K562 (cell line): ENCODE measurements at regions not wholly inside any gene's neighbourhood (a gene's known extent, or its start where the extent isn't known, plus 50 kb on each side); places are given as distances from the start of the nearest gene placed in this dataset.

Source experiments
- ATAC-seq: fragments of 200-7000 bp; cut with Tn5 transposase; 3 replicates; pipeline ENCODE4 v1.9.1; 2020; ENCODE audit warnings: moderate library complexity
- BruUV-seq: library from RNA; stranded (reverse); fragments of 400-500 nt; replicated peaks from 2 replicates; lab custom pipeline; 2021; lab: Mats Ljungman, UMichigan
- CTCF ChIA-PET: fragments of 300-600 bp; formaldehyde crosslinking; extraction: SDS; loops from one replicate; lab custom pipeline; 2021; ENCODE audit warnings: low intra/inter-chr PET ratio; lab: Yijun Ruan, JAX
- POLR2A ChIA-PET: fragments of 300-600, 350-650 bp; sonication (Branson Sonifier 250); formaldehyde crosslinking; extraction: SDS; loops from one replicate; lab custom pipeline; 2021; ENCODE audit warnings: antibody characterized with exemption, inconsistent platforms; lab: Yijun Ruan, JAX
- DNase-seq, 4 experiments: peaks; one replicate each; pipeline versions ENCODE4 v3.0.0 to v3.0.0-alpha.2; 2011 to 2018; ENCODE audit warnings: low spot score in 3 of 4, mixed read lengths in 3 of 4; ENCODE audit errors: extremely low read depth in 1 of 4
- FAIRE-seq: peaks from 2 replicates; lab custom pipeline; 2011; peaks lifted over from hg19 to GRCh38; lab: Jason Lieb, UNC
- H2AFZ ChIP-seq: 2 replicates; pipeline ENCODE4 v1.6.0; 2011; ENCODE audit warnings: low read depth, low read length, control low read depth, inconsistent platforms
- H3K27ac ChIP-seq: fragments of 200-600 bp; 3 replicates; pipeline ENCODE4 v1.8.0; 2011; ENCODE audit warnings: low read depth, mild to moderate bottlenecking, control low read depth, inconsistent platforms, low read length, moderate library complexity, mixed read lengths; ENCODE audit errors: extremely low read depth
- H3K27me3 ChIP-seq, 2 experiments: fragments of 300-600 bp in 1 of 2; 2 replicates in 1 of 2; 3 replicates in 1 of 2; pipeline versions ENCODE4 v1.6.0 to v1.8.0; 2011; ENCODE audit warnings: inconsistent platforms in 2 of 2, low read length in 2 of 2, mild to moderate bottlenecking in 1 of 2, mixed read lengths in 1 of 2, moderate library complexity in 1 of 2; ENCODE audit not compliant: control insufficient read depth in 2 of 2, insufficient read depth in 2 of 2
- H3K36me3 ChIP-seq: fragments of 300-600 bp; 3 replicates; pipeline ENCODE4 v1.8.0; 2011; ENCODE audit warnings: mild to moderate bottlenecking, low read length, inconsistent platforms; ENCODE audit not compliant: control insufficient read depth, insufficient read depth
- H3K4me1 ChIP-seq, 2 experiments: fragments of 200-600 bp in 1 of 2; replicated peaks in 1 of 2; 2 replicates in 1 of 2; 3 replicates in 1 of 2; pipeline versions ENCODE4 v1.5.1 to v1.8.0; 2011; ENCODE audit warnings: inconsistent platforms in 2 of 2, low read length in 2 of 2, mild to moderate bottlenecking in 1 of 2, mixed read lengths in 1 of 2, moderate library complexity in 1 of 2; ENCODE audit not compliant: control insufficient read depth in 2 of 2, insufficient read depth in 2 of 2
- H3K4me2 ChIP-seq: 2 replicates; pipeline ENCODE4 v1.6.1; 2011; ENCODE audit warnings: low read length, control low read depth, inconsistent platforms, mixed read lengths; ENCODE audit not compliant: insufficient read depth
- H3K4me3 ChIP-seq: fragments of 200-600 bp; sonication (generic), shearing (Covaris generic); 2 replicates; pipeline ENCODE4 v1.5.1; 2016; ENCODE audit warnings: control low read depth, inconsistent platforms
- H3K79me2 ChIP-seq: fragments of 200-600 bp; 3 replicates; pipeline ENCODE4 v1.8.0; 2011; ENCODE audit warnings: low read length, inconsistent platforms; ENCODE audit not compliant: control insufficient read depth, insufficient read depth
- H3K9ac ChIP-seq, 2 experiments: 2 replicates each; pipeline versions ENCODE4 v1.6.0 to v1.6.1; 2011; ENCODE audit warnings: low read depth in 2 of 2, low read length in 2 of 2, control low read depth in 1 of 2, inconsistent platforms in 1 of 2, mild to moderate bottlenecking in 1 of 2, mixed read lengths in 1 of 2; ENCODE audit not compliant: insufficient read depth in 1 of 2
- H3K9me1 ChIP-seq: one replicate; pipeline ENCODE4 v1.6.0; 2011; ENCODE audit warnings: inconsistent platforms, mild to moderate bottlenecking, low read length, moderate library complexity; ENCODE audit not compliant: control insufficient read depth, insufficient read depth
- H3K9me3 ChIP-seq: replicated peaks from 2 replicates; pipeline ENCODE4 v1.5.1; 2011; ENCODE audit warnings: low read depth, low read length, inconsistent platforms; ENCODE audit not compliant: control insufficient read depth, insufficient read depth
- H4K20me1 ChIP-seq: replicated peaks from 2 replicates; pipeline ENCODE4 v1.6.1; 2011; ENCODE audit warnings: low read length, inconsistent platforms, mixed read lengths; ENCODE audit not compliant: control insufficient read depth, insufficient read depth
- CC2D1A ChIP-seq: fragments of 450-650 bp; IDR thresholded peaks from 2 replicates; pipeline ENCODE4 v1.6.1; 2017; ENCODE audit warnings: mild to moderate bottlenecking
- WGBS: fragments of 100-300 bp; shearing (Covaris generic); methylation state at CpG from one replicate; pipeline ENCODE4 v1.1.6; 2016; ENCODE audit warnings: low coverage, mixed read lengths; ENCODE audit not compliant: insufficient coverage; ENCODE audit errors: missing lambda C conversion rate; 5-methylcytosine and 5-hydroxymethylcytosine counted together
- in situ Hi-C: fragments of 300-500 bp; cut with MboI; formaldehyde crosslinking; loops from 4 replicates; pipeline ENCODE4 v1.15.0; 2018; ENCODE audit warnings: inconsistent platforms, mixed read lengths
- intact Hi-C: fragments of 100-400 bp; cut with micrococcal nuclease; formaldehyde crosslinking; loops from 2 replicates; pipeline ENCODE4 v1.14.2; 2022
- TF ChIP-seq, protein P1 (sequence below): sonication (generic); formaldehyde crosslinking; IDR thresholded peaks from 2 replicates; pipeline ENCODE4 v1.8.0; 2022; ENCODE audit warnings: missing genetic modification reagents, mild to moderate bottlenecking, borderline replicate concordance
- TF ChIP-seq, protein P2 (sequence below): fragments of 250-450 bp; sonication (Bioruptor Pico); IDR thresholded peaks from 2 replicates; pipeline ENCODE4 v1.5.0; 2020; ENCODE audit warnings: mild to moderate bottlenecking
- TF ChIP-seq, protein P3 (sequence below), 2 experiments: fragments of 200-800 bp in 1 of 2; sonication (Bioruptor generic) in 1 of 2; sonication (generic) in 1 of 2; formaldehyde crosslinking in 1 of 2; IDR thresholded peaks in 1 of 2; conservative IDR thresholded peaks in 1 of 2; 2 replicates each; pipeline versions ENCODE4 v1.5.0 to v1.6.1; 2016 to 2020; ENCODE audit warnings: missing compliant biosample characterization in 1 of 2, missing genetic modification characterization in 1 of 2, missing genetic modification reagents in 1 of 2

DNA sequence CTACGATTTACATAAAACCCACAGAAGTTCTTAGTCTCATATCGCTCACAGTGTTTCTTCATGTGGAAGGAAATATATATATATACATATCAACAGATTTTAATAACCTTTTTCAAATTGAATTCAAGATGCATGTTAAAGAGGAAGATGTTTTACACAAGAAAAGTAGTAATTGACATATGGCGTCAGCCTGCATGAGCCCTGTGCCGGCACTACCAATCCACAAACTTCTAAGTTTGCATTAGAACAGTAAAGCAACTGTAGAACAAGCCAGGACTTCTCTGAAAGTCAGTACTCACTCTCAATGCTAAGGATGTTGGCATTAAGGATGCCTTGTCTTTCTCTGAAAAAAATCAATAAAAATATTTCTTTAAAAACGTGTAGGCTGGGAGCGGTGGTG lies 441.3 kb upstream of the SMIM31 start:
- no peaks in the 10 kb centered on the region for H3K79me2 ChIP-seq
- DNase-seq, result no peak
- FAIRE-seq, result no peak
- TF ChIP-seq, protein P1, sequence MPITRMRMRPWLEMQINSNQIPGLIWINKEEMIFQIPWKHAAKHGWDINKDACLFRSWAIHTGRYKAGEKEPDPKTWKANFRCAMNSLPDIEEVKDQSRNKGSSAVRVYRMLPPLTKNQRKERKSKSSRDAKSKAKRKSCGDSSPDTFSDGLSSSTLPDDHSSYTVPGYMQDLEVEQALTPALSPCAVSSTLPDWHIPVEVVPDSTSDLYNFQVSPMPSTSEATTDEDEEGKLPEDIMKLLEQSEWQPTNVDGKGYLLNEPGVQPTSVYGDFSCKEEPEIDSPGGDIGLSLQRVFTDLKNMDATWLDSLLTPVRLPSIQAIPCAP (CRISPR knock-in tag), result no peak
- no peak for TF ChIP-seq CC2D1A
- TF ChIP-seq, protein P2, sequence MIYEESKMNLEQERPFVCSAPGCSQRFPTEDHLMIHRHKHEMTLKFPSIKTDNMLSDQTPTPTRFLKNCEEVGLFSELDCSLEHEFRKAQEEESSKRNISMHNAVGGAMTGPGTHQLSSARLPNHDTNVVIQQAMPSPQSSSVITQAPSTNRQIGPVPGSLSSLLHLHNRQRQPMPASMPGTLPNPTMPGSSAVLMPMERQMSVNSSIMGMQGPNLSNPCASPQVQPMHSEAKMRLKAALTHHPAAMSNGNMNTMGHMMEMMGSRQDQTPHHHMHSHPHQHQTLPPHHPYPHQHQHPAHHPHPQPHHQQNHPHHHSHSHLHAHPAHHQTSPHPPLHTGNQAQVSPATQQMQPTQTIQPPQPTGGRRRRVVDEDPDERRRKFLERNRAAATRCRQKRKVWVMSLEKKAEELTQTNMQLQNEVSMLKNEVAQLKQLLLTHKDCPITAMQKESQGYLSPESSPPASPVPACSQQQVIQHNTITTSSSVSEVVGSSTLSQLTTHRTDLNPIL (CRISPR knock-in tag), result no peak
- TF ChIP-seq, protein P3, sequence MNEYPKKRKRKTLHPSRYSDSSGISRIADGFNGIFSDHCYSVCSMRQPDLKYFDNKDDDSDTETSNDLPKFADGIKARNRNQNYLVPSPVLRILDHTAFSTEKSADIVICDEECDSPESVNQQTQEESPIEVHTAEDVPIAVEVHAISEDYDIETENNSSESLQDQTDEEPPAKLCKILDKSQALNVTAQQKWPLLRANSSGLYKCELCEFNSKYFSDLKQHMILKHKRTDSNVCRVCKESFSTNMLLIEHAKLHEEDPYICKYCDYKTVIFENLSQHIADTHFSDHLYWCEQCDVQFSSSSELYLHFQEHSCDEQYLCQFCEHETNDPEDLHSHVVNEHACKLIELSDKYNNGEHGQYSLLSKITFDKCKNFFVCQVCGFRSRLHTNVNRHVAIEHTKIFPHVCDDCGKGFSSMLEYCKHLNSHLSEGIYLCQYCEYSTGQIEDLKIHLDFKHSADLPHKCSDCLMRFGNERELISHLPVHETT (CRISPR knock-in tag; conservative IDR thresholded peaks at IDR 0.05 in 1 of 2, IDR thresholded peaks at IDR 0.05 in 1 of 2), result no peak
- no peak overlapping the region for H3K4me3 ChIP-seq
- H3K9me3 ChIP-seq, result no peaks in the 10 kb centered on the region
- H4K20me1 ChIP-seq, result no peaks in the 10 kb centered on the region
- no TSS peak for BruUV-seq
- intact Hi-C loops, result no loop called here
- ATAC-seq, result no peak
- CTCF ChIA-PET, result no interaction called here
- no peak overlapping the region for H2AFZ ChIP-seq
- H3K27me3 ChIP-seq, result no peaks in the 10 kb centered on the region
- WGBS, result 1% methylated on average over 6 of the region's 6 CpGs
- no peak overlapping the region for H3K9ac ChIP-seq
- in situ Hi-C loops, result no loop called here
- no peaks in the 10 kb centered on the region for H3K4me1 ChIP-seq
- no peaks in the 10 kb centered on the region for H3K9me1 ChIP-seq
- H3K4me2 ChIP-seq, result no peak overlapping the region
- H3K27ac ChIP-seq, result no peak overlapping the region
- H3K36me3 ChIP-seq, result no peaks in the 10 kb centered on the region
- POLR2A ChIA-PET, result no interaction called here
